Smooth muscle cell (in vitro differentiated cells): ENCODE measurements at regions not wholly inside any gene's neighbourhood (a gene's known extent, or its start where the extent isn't known, plus 50 kb on each side); places are given as distances from the start of the nearest gene placed in this dataset.

ENCODE experiments used
- DNase-seq: peaks from one replicate; lab custom pipeline; 2025; ENCODE audit not compliant: unreplicated experiment; lab: John Stamatoyannopoulos, UW
- H2AFZ ChIP-seq: fragments of 200-600 bp; sonication (generic); 2 replicates; pipeline ENCODE4 v1.6.0; 2016; ENCODE audit warnings: antibody characterized with exemption, low read depth, mild to moderate bottlenecking
- H3F3A ChIP-seq: fragments of 200-600 bp; sonication (generic); 2 replicates; pipeline ENCODE4 v1.6.0; 2017; ENCODE audit warnings: antibody characterized with exemption, low read depth
- H3K27ac ChIP-seq: fragments of 200-600 bp; sonication (generic); 2 replicates; pipeline ENCODE4 v1.5.1; 2016; ENCODE audit warnings: low read depth, mild to moderate bottlenecking
- H3K27me3 ChIP-seq: fragments of 200-600 bp; sonication (generic); 2 replicates; pipeline ENCODE4 v1.6.1; 2016; ENCODE audit warnings: low read depth, mild to moderate bottlenecking
- H3K36me3 ChIP-seq: fragments of 200-600 bp; sonication (generic); 2 replicates; pipeline ENCODE4 v1.5.1; 2016; ENCODE audit warnings: low read depth
- H3K4me1 ChIP-seq: fragments of 200-600 bp; sonication (generic); 2 replicates; pipeline ENCODE4 v1.5.1; 2016; ENCODE audit warnings: low read depth
- H3K4me2 ChIP-seq: fragments of 200-600 bp; sonication (generic); 2 replicates; pipeline ENCODE4 v1.6.0; 2016; ENCODE audit warnings: mild to moderate bottlenecking
- H3K4me3 ChIP-seq: fragments of 200-600 bp; sonication (generic); 2 replicates; pipeline ENCODE4 v1.5.1; 2016; ENCODE audit warnings: mild to moderate bottlenecking
- H3K79me2 ChIP-seq: fragments of 200-600 bp; sonication (generic); 2 replicates; pipeline ENCODE4 v1.6.0; 2016; ENCODE audit warnings: low read depth, mild to moderate bottlenecking
- H3K9ac ChIP-seq: fragments of 200-600 bp; sonication (generic); 2 replicates; pipeline ENCODE4 v1.6.0; 2016; ENCODE audit warnings: low read depth
- H3K9me3 ChIP-seq: fragments of 200-600 bp; sonication (generic); replicated peaks from 2 replicates; pipeline ENCODE4 v1.5.1; 2016; ENCODE audit warnings: low read depth
- H4K20me1 ChIP-seq: fragments of 200-600 bp; sonication (generic); 2 replicates; pipeline ENCODE4 v1.6.0; 2016; ENCODE audit warnings: low read depth
- CTCF ChIP-seq: fragments of 200-600 bp; sonication (generic); IDR thresholded peaks from 2 replicates; pipeline ENCODE4 v1.5.1; 2017; ENCODE audit warnings: borderline replicate concordance, mild to moderate bottlenecking, antibody characterized with exemption; ENCODE audit not compliant: insufficient read depth, poor library complexity, severe bottlenecking
- WGBS: methylation state at CpG from one replicate; pipeline ENCODE4 v1.1.7; 2016; ENCODE audit warnings: low lambda C conversion rate; 5-methylcytosine and 5-hydroxymethylcytosine counted together

GRCh38 chr6:54737247-54737646, 109.3 kb upstream of the FAM83B start:
- no peaks in the 10 kb centered on the region for H3F3A ChIP-seq
- peak; percentile 19 for TF ChIP-seq CTCF
- peaks cover 3% of the 10 kb centered on the region for H3K9me3 ChIP-seq
- H3K4me1 ChIP-seq, result no peaks in the 10 kb centered on the region
- no peak overlapping the region for H3K27ac ChIP-seq
- no peaks in the 10 kb centered on the region for H3K36me3 ChIP-seq
- H4K20me1 ChIP-seq, result no peaks in the 10 kb centered on the region
- H3K27me3 ChIP-seq, result no peaks in the 10 kb centered on the region
- no peak overlapping the region for H2AFZ ChIP-seq
- no peak overlapping the region for H3K9ac ChIP-seq
- 74% methylated on average over 3 of the region's 3 CpGs for WGBS
- H3K4me3 ChIP-seq, result no peak overlapping the region
- no peak for DNase-seq
- H3K79me2 ChIP-seq, result no peaks in the 10 kb centered on the region
- no peak overlapping the region for H3K4me2 ChIP-seq

DNA sequence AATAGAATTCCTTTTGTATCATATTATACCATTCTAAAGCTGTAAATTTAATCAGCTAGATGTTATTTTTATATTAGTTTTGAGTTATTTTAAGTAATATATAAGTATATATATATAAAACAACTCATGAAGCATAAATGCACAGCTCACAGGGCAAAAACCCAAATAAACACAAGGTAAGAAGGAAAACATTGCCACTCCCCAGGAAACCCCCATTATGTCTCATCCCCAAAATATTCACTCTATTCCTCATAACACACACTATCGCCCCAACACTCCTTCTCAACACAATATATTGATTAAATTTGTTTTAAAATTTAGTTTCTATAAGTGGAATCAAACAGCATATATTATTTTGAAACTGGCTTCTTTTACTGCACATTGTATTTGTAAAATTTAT, 98.6 kb upstream of the FAM83B start:
- no peak for DNase-seq
- no peaks in the 10 kb centered on the region for H3K9me3 ChIP-seq
- no peaks in the 10 kb centered on the region for H3K36me3 ChIP-seq
- H3F3A ChIP-seq, result no peaks in the 10 kb centered on the region
- no peak overlapping the region for H3K27ac ChIP-seq
- H3K4me3 ChIP-seq, result no peak overlapping the region
- no peak overlapping the region for H3K4me2 ChIP-seq
- H3K27me3 ChIP-seq, result no peaks in the 10 kb centered on the region
- H3K4me1 ChIP-seq, result no peaks in the 10 kb centered on the region
- no peak for TF ChIP-seq CTCF
- no peak overlapping the region for H2AFZ ChIP-seq
- no peak overlapping the region for H3K9ac ChIP-seq
- H4K20me1 ChIP-seq, result no peaks in the 10 kb centered on the region
- 89% methylated on average over 1 of the region's 1 CpG for WGBS
- no peaks in the 10 kb centered on the region for H3K79me2 ChIP-seq

DNA sequence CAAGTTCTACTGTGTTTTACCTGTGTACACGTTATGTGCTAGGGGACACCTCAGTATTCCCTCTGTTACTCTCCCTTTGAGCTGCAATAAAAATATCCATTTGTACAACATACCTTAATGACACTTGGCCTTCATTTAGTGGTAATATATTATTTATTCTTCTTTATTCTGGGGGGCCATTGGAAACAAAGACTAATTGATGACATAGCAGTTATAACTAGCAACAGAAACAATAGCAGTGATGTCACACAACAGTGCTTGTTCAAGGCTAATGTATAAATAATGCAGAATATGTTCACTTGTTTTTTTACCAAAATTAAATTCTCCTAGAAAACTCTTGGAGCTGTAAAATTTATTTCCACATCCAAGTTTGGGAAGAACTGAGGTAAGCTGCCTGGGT, 92.2 kb upstream of the FAM83B start:
- no peaks in the 10 kb centered on the region for H3K9me3 ChIP-seq
- no peak for TF ChIP-seq CTCF
- no peaks in the 10 kb centered on the region for H3K4me1 ChIP-seq
- no peak overlapping the region for H3K27ac ChIP-seq
- no peaks in the 10 kb centered on the region for H3K36me3 ChIP-seq
- DNase-seq, result no peak
- H3K9ac ChIP-seq, result no peak overlapping the region
- H2AFZ ChIP-seq, result no peak overlapping the region
- H4K20me1 ChIP-seq, result no peaks in the 10 kb centered on the region
- 94% methylated on average over 1 of the region's 1 CpG for WGBS
- H3K4me2 ChIP-seq, result no peak overlapping the region
- H3K4me3 ChIP-seq, result no peak overlapping the region
- no peaks in the 10 kb centered on the region for H3K79me2 ChIP-seq
- no peaks in the 10 kb centered on the region for H3K27me3 ChIP-seq
- no peaks in the 10 kb centered on the region for H3F3A ChIP-seq

GRCh38 chr6:54758340-54758739, 88.2 kb upstream of the FAM83B start:
- Histone ChIP-seq H3K27ac (no peak overlapping the region), H3K36me3 (no peaks in the 10 kb centered on the region), H3K4me3 (no peak overlapping the region), H3F3A (no peaks in the 10 kb centered on the region), H3K27me3 (no peaks in the 10 kb centered on the region), H3K4me2 (peak overlapping the region; percentile 37), H3K9me3 (no peaks in the 10 kb centered on the region), H3K9ac (no peak overlapping the region), H4K20me1 (no peaks in the 10 kb centered on the region), H2AFZ (no peak overlapping the region), H3K79me2 (no peaks in the 10 kb centered on the region), H3K4me1 (no peaks in the 10 kb centered on the region)
- 59% methylated on average over 2 of the region's 2 CpGs for WGBS
- no peak for DNase-seq
- TF ChIP-seq CTCF, result no peak
